ENCODE measurements at regions not wholly inside any gene's neighbourhood (a gene's known extent, or its start where the extent isn't known, plus 50 kb on each side); places are given as distances from the start of the nearest gene placed in this dataset.

GRCh38 chr20:23278172-23278571 lies 72.4 kb upstream of the NXT1 start:
- no peak for DNase-seq

- DNase-seq = no peak
Observed at GRCh38 chr20:23277316-23277715, 73.3 kb upstream of the NXT1 start.

- DNase-seq = no peak
Observed at GRCh38 chr20:23273776-23274175, 76.8 kb upstream of the NXT1 start.

- no peak for DNase-seq
Observed at GRCh38 chr20:23272176-23273029, 78.2 kb upstream of the NXT1 start.

- no peak for DNase-seq
Observed at GRCh38 chr20:23270382-23270911, 80.1 kb upstream of the NXT1 start.

DNA sequence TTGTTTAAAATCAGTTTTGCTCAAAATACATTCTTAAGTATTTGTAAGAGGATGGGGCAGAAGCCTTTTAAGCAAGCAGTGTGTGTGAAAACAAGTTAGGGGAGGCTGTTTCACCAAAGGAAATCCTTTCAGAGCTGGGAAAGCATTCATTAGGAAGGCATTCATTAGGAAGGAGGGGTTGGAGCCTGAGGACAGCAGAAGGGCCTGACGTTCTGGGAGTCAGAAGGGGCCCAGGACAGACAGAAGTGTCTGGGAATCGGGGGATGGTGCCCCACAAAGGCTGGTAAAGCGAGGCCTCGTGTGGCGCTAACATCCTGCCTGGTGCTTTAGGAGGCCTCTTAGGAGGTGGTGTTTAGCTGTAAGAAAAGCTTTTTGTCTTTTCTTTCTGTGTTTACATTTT lies 80.6 kb upstream of the NXT1 start:
- no peak for DNase-seq

DNA sequence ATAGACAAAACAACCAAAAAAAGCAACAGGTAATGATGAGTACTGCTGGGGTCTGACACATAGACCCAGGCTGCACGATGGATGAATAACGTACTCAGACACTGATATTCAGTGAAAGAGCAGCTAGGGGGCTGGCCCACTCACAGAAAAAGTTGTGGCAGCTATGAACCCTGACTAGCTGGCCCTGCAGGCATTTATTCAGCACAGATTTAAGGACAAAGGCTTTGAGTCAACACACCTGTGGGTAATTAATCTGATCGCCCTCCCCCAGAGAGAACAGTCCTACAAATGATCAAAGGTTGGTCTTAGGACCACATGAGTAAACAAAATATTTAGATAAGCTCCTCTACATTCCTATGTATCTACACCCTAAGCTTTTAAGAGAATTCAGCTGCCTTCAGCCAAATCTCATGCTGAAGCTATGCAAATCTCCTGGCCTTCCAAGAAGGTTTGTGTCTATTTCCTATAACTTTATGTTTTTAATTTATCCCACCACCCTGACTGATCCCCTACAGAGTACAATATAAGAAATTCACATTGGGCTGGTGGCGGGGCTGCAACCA lies 81.7 kb upstream of the NXT1 start:
- no peak for DNase-seq

DNA sequence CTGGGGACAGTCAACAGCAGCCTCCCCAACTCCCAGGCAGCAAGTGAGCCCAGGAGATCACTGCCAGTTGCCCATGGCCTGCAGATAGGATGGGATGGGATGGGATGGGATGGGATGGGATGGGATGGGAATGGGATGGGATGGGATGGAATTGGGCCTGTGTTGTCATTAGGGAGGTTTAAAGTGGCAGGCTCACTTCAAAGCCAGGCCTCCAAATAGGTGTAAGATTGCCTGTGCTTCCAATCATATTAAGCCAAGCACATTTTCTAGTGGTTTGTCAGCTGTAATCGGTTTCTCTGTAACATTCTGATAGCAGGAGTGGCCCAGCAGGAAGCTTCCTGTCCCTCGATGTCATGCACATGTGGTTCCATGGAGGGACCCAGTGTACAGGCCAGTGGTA lies 82.7 kb upstream of the NXT1 start:
- no peak for DNase-seq

- no peak for DNase-seq
Observed at GRCh38 chr20:23266530-23267398, 83.8 kb upstream of the NXT1 start.

DNA sequence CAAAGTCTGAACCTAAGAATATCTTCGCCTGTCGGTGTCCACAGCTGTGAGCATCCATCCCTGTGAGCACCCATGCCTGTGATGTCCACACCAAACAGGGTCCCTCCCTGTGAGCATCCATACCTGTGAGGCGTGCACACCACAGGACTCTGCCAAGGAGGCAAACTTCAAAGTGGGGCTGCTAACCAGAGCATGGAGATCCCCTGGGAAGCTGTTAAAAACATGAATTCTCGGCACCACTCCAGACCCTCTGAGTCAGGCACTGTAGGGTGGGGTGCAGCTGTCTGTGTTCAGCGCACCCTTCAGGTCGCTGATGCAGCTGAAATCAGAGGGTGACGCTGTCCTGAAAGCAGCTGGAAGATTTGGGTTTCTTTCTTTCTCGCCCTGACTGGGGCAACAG lies 85.4 kb upstream of the NXT1 start:
- no peak for DNase-seq

- DNase-seq = no peak
Observed at GRCh38 chr20:23264545-23264944, 86.0 kb upstream of the NXT1 start.

- DNase-seq = no peak
Observed at GRCh38 chr20:23260181-23260840, 90.3 kb upstream of the NXT1 start.

GRCh38 chr20:23258747-23259121 lies 91.9 kb upstream of the NXT1 start:
- no peak for DNase-seq

GRCh38 chr20:23257848-23258746 lies 92.5 kb upstream of the NXT1 start:
- DNase-seq = no peak

DNA sequence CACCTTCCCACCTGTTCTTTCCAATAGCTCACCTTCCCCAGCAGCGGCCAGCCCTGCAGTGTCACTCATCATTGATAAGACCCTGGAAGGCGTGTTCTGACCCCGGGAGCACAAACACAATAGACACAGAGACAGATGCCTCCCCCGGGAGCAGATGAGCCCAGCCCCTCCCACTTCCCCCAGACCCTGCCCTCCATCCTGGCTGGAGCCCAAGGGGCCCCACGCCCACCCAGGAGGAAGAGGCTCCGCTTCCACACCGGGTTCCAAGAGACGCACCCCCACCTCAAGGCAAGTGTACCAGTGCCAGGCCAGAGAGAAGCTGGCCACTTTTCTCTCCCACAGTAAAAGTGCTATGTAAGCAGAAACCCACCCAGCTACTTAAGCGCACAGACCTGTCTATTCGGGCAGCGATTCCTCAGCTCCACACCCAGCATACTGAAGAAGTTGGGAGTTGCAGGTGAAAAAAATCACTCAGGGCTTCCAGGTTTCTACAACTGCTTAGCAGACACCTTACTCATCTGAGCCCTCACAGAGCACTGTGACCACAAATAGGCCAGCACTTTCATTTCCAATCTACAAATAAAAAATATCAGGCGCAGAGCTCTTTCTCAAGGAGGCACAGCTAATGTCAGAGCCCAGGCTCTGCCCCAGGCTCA lies 93.4 kb upstream of the NXT1 start:
- DNase-seq = no peak

DNA sequence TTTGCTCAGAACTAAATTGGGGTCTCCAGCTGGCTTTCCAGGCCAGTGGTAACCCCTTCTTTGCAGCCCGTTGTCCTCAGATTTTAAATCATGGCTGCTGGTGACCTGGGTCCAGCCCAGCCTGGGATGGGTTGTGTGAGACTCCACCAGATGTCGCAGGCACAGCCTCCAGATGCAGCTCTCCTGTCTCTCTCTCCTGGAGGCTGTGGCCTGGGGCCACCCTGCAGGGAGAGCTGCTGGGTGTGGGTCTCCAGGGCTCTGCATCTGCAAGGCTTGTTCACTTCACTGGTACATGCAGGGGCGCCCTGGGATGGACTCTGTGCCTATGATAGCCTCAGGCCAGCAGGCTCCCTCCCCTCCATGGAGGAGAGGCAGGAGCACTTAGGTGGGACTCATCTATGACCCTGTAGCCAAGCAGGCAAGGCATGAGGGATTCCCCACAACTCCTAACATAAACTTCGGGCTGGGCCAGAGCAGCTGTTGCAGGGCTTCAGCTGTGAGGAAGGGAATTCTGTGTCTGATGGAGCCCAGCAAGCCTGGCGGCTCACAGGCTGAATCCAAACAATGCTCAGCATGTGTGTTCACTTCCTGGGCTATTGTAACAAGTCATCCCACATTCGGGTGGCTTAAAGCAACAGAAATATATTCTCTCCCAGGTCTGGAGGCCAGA lies 94.7 kb upstream of the NXT1 start:
- no peak for DNase-seq

GRCh38 chr20:23255106-23255505 lies 95.5 kb upstream of the NXT1 start:
- no peak for DNase-seq

- DNase-seq = no peak
Observed at GRCh38 chr20:23254505-23254904, 96.1 kb upstream of the NXT1 start.

- no peak for DNase-seq
Observed at GRCh38 chr20:23254034-23254433, 96.6 kb upstream of the NXT1 start.

- no peak for DNase-seq
Observed at GRCh38 chr20:23253524-23253923, 97.1 kb upstream of the NXT1 start.

- no peak for DNase-seq
Observed at GRCh38 chr20:23251779-23252178, 98.8 kb upstream of the NXT1 start.

Data from stimulated activated CD4-positive, alpha-beta T cell treated with anti-CD3 and anti-CD28 coated beads, Interleukin-2, amount 100 ng/mL, for 24 hours (primary cell).